Bronchial epithelial cell (primary cell): ENCODE measurements at regions not wholly inside any gene's neighbourhood (a gene's known extent, or its start where the extent isn't known, plus 50 kb on each side); places are given as distances from the start of the nearest gene placed in this dataset.

Source experiments
- DNase-seq: peaks from one replicate; pipeline ENCODE4 v3.0.0-alpha.2; 2010; ENCODE audit warnings: low read depth
- FAIRE-seq: peaks from 2 replicates; lab custom pipeline; 2011; peaks lifted over from hg19 to GRCh38; lab: Jason Lieb, UNC
- H3K27me3 ChIP-seq: 2 replicates; pipeline ENCODE4 v1.5.1; 2011; ENCODE audit warnings: low read length; ENCODE audit not compliant: control insufficient read depth, insufficient read depth
- H3K36me3 ChIP-seq: 2 replicates; pipeline ENCODE4 v1.5.1; 2011; ENCODE audit warnings: low read length; ENCODE audit not compliant: control insufficient read depth, insufficient read depth
- H3K4me3 ChIP-seq: 2 replicates; pipeline ENCODE4 v1.5.1; 2011; ENCODE audit warnings: mild to moderate bottlenecking, low read depth, low read length, control low read depth
- TF ChIP-seq, protein P1 (sequence below): IDR thresholded peaks from 2 replicates; pipeline ENCODE4 v1.5.1; 2011; ENCODE audit warnings: mild to moderate bottlenecking, moderate library complexity, low read length, control low read depth, inconsistent platforms; ENCODE audit not compliant: insufficient read depth, severe bottlenecking

DNA sequence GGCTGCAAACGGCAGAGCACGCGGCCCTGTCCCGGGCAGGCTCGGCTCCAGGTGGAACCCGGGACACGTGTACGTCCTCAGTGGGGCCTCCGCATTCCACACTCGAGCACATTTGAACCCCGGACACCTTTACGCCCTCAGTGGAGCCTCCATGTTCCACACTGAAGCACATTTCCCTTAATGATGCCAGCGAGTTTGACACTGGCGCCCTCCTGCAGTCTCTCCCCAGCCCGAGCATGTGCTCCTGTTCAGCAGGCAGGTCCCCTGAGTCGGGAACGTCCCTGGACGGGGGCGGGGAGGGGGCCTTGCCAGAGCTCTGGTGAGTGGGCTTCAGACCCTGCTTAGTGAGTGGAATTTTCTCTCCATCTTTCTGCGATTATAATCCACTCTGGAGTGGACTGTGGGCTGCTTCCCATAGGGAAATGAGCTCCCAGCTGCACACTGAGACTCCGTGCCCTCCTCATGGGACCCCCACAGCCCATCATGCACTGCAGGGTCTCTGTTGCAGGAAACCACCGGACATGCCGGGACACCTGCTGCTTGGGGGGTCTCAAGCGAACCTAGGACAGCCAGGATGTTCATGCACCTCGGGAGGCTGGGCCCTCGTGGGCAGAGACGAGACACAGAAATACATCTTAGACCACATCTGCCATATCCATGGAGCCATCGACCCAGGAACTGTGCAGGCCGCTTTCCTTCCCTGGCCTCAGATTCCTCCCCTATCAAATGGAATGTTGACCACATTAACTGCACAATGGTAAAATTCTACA is 70.3 kb upstream of the SNTG2 start:
- H3K4me3 ChIP-seq, result no peak overlapping the region
- TF ChIP-seq, protein P1, sequence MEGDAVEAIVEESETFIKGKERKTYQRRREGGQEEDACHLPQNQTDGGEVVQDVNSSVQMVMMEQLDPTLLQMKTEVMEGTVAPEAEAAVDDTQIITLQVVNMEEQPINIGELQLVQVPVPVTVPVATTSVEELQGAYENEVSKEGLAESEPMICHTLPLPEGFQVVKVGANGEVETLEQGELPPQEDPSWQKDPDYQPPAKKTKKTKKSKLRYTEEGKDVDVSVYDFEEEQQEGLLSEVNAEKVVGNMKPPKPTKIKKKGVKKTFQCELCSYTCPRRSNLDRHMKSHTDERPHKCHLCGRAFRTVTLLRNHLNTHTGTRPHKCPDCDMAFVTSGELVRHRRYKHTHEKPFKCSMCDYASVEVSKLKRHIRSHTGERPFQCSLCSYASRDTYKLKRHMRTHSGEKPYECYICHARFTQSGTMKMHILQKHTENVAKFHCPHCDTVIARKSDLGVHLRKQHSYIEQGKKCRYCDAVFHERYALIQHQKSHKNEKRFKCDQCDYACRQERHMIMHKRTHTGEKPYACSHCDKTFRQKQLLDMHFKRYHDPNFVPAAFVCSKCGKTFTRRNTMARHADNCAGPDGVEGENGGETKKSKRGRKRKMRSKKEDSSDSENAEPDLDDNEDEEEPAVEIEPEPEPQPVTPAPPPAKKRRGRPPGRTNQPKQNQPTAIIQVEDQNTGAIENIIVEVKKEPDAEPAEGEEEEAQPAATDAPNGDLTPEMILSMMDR, result no peak
- H3K36me3 ChIP-seq, result no peaks in the 10 kb centered on the region
- no peak for DNase-seq
- FAIRE-seq, result no peak
- H3K27me3 ChIP-seq, result no peaks in the 10 kb centered on the region

DNA sequence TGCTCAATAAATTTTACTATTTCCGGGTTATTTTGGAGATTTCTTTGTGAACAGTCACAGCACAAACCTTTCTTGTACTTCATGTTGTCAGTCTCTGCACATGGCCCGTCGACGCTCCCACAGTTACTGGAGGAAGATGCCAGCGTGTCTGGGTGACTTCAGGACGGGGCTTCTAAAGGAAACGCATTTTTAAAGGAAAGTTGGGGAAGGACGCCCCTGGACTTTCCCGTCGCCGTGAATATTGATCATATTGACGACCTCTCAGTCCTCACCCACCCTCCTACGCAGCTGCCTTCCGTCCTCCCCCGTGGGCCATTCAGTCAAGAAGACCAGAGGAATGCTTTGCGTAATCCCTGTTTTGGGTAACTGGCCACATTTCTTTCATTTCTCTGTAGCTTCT is 71.1 kb upstream of the SNTG2 start:
- Histone ChIP-seq H3K27me3 (no peaks in the 10 kb centered on the region), H3K4me3 (no peak overlapping the region), H3K36me3 (no peaks in the 10 kb centered on the region)
- TF ChIP-seq, protein P1, result no peak
- DNase-seq, result no peak
- FAIRE-seq, result no peak

DNA sequence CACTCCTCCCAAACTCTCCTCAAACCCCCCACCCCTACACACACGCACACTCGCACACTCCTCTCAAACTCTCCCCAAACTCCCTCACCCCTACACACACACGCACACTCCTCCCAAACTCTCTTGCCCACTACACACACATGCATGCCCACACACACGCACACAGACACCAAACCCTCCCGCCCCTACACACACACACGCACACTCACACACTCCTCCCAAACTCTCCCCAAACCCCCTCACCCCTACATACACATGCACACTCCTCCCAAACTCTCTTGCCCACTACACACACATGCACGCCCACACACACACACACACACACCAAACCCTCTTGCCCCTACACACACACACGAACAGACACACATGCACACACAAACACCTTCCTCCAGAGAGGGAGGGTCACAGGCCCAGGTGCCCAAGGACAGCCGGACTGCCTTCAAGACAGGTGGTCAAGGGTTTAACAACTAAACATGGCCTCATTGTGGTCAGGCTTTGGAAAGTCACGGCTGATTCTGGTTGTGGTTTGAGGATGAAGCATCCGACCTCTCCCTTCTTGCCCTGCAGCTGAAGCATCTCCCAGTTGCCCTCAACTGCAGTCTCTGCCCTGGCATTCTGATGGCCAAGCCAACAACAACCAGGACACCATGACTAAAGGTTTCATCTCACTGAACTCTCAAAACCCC is 72.3 kb upstream of the SNTG2 start:
- FAIRE-seq (no peak), DNase-seq (no peak)
- TF ChIP-seq, protein P1, result no peak
- Histone ChIP-seq H3K36me3 (no peaks in the 10 kb centered on the region), H3K27me3 (no peaks in the 10 kb centered on the region), H3K4me3 (no peak overlapping the region)

DNA sequence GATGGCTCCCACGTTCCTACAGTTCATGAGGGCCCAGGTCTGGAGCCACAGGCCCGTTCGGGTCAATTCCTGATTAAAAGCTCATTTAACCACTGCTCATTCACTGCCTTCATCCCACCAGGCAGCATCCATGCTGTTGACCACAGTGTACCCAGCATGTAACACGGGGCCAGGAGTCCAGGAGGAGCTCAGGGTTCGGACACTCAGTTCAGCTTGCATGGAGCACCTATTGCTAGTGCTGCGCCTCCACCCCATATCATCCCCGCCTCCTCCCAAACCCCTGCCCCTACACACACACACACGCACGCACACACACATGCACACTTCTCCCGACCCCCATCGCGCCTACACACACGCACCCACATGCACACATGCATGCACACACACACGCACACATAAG is 72.9 kb upstream of the SNTG2 start:
- Histone ChIP-seq H3K27me3 (no peaks in the 10 kb centered on the region), H3K36me3 (no peaks in the 10 kb centered on the region), H3K4me3 (no peak overlapping the region)
- TF ChIP-seq, protein P1, result no peak
- DNase-seq (no peak), FAIRE-seq (no peak)

DNA sequence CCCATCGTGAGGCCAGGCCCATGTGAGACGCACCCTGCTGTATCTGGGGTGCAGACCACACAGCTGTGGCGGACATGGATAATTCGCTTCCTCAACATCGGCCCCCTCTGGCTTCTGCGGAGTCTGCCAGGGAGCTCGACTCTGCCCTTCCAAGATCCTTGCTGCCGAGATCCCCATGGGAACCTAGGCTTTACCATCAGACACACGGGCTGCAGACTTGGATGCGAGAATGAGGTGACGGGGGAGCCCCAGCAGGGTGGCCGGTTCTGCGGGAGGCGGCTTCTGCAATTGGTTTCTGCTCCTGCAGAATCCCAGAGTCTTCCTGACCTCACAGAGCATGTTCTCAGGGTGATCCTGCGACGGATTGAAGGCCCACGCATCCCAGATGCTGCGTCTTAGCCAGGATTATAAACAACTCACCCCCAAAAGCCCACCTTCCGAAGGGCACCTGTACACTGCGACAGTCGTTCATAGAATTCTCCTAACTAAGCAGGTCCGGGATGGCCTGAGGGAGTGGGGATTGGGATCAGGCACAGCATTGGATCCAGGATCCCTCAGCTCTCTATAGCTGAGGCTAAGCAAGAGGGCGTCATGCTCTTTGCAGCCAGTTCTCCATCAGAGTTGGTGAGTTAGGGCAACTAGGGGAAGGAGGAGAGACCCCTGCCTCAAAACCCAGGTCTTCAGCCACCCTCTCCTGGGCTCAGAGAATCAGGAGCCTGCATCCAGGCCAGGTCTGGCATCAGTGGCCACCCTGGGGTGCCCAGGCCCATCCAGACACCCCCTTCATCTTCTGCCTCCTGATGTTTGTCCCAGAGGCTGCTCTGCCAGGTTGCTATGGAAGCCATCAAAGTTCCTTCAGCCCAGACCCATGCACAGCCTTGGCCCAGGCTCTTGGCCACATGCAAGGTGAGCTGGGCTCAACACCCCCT is 74.7 kb upstream of the SNTG2 start:
- TF ChIP-seq, protein P1, result no peak
- FAIRE-seq (no peak), DNase-seq (no peak)
- Histone ChIP-seq H3K4me3 (no peak overlapping the region), H3K36me3 (no peaks in the 10 kb centered on the region), H3K27me3 (no peaks in the 10 kb centered on the region)
